Hematopoietic multipotent progenitor cell treated with erythropoietin and hydrocortisone succinate and interleukin-3 and kit ligand, for 15 days (in vitro differentiated cells): ENCODE measurements at regions not wholly inside any gene's neighbourhood (a gene's known extent, or its start where the extent isn't known, plus 50 kb on each side); places are given as distances from the start of the nearest gene placed in this dataset.
"Not testable (repeated sequence)": the region's sequence is repeated elsewhere in the genome, so short reads cannot be mapped to it uniquely, and the experiment has no call there.

Experiments used
- DNase-seq: peaks from one replicate; pipeline ENCODE4 v3.0.0-alpha.2; 2015; ENCODE audit warnings: low spot score

DNA sequence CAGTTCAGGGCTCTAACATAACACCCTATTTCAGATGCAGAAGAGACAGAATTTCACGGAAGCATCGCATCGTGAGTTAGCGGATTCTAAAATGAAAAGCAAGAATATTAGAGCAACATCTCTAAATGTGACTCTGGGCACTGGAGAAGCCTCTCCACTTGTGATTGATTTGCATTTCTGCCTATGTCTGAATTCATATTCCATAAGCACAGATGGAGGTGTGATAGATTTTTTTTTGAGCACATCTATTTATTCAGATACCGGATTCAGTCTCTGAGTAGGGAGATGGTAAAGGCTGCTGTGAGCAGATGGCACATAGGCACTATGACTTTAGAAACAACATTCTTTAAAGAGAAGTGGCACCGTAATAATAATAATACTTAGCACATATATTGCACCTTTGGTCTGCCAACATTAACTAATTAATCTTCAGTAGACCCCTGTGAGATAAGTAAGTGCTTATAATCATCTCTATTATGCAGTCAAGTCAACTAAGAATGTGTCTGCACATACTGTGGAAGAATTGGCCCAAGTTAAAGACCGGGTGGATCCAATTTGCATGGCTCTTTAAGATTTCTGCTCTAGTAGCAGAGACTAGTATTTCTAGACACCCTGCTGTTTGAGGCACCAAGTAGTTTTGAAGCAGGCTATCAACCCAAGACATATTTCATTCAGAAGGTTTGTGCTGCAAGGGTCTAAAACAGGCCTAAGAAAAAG is 685.0 kb downstream of the CETN3 start:
- DNase-seq, result no peak

DNA sequence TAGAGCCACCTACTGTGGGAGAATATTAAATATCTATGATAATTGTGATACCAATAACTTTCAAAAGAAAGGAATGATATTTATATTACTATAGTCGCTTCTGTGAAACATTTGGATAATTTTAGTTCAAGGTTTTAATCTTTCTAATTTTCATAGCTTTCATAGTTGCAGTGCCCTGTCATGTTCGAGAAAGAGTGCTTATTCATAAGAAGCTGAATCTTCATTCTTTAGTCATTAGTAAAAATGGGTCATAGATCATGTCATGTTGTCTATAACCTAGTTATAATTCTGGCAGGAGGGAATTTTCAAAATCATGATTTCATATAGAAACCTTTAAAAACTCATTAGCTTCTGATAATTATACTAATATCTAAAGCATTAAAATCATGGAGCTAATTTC is 685.6 kb downstream of the CETN3 start:
- no peak for DNase-seq

DNA sequence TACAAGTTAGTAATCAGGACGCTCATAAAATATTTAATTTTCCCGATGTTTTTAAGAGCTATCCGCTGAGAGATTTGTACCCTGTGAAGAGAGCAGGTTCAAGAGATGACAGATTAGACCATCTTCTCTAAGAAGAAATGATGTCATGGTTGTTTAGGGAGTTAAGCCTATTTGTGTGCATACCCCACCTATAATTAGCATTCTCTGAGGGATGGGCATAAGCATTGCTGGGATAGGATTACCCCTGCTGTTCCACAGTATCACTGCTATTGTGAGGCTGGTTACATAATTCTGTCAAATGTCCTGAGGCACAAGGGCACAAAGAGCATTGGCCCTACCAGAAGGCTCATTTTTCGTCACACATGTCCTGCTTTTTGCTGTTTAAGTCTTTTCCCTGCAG is 687.0 kb downstream of the CETN3 start:
- no peak for DNase-seq

GRCh38 chr5:89721931-89722330 is 687.6 kb downstream of the CETN3 start:
- DNase-seq, result no peak

- DNase-seq, result no peak
Observed at GRCh38 chr5:89721353-89721752, 688.2 kb downstream of the CETN3 start.

DNA sequence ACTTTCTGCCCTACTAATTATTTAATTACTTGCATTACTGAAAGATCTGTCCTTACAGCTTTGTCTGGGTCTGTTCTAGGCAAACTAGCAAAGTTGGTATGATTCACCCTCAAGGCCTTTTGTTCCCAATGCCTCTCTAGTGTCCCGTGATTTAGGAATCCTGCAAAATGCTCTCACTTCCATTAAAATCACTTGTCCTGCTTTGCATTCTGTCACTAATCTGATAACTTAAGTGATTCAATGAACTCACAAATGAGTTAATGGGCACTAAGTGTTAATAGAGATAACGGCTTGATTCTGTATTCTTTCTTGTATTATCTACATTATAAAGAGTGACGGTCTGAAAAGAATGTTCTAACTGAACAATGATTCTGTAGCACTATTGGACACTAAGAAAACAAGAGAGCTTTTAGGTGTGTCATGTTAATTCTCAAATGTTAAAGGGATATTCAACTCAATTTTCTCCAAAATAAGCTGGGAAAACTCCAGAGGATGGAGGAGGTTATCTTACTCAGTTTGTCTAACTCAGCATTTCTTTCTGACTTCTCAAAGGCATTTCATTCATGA is 697.3 kb downstream of the CETN3 start:
- no peak for DNase-seq

- no peak for DNase-seq
Observed at GRCh38 chr5:89711526-89711925, 698.0 kb downstream of the CETN3 start.

GRCh38 chr5:89710006-89710405 is 699.5 kb downstream of the CETN3 start:
- no peak for DNase-seq

GRCh38 chr5:89707891-89708290 is 701.7 kb downstream of the CETN3 start:
- DNase-seq, result no peak

DNA sequence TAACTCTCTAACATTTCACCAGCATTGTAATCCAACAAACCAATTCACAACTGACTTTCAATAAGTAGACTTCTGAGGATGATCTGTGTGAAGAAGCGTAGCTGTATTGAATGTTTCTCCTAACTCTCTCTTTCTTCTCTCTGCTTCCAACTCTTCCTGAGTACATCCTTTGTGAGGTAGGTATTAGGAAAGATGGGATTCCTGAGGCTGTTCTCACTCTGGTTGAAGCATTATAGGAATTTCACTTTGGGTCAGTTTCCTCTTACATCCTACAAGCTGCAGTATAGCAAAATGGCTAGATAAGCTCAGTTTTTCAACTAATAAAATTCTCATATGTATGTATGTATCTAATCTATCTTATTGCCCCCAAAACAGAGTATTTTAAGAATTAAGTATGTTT is 702.8 kb downstream of the CETN3 start:
- no peak for DNase-seq

- DNase-seq, result no peak
Observed at GRCh38 chr5:89703817-89704216, 705.7 kb downstream of the CETN3 start.

DNA sequence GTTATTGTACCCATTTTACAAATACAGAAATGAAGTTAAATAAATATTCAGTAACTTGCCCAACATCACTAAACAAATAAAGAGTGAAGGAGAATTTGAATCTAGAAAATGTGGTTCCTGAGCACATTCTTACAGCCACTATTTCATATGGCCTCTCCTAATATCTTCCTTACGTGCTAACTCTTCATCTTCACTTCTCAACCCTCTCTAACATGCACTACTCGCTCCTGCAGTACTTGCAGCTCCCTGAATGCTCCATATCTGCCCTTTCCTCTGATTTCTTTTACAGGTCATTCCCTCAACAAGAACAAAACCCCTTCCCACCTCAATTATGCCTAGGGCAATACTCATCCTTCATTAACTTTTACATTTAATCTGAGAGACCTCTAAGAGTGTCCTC is 711.5 kb downstream of the CETN3 start:
- no peak for DNase-seq

DNA sequence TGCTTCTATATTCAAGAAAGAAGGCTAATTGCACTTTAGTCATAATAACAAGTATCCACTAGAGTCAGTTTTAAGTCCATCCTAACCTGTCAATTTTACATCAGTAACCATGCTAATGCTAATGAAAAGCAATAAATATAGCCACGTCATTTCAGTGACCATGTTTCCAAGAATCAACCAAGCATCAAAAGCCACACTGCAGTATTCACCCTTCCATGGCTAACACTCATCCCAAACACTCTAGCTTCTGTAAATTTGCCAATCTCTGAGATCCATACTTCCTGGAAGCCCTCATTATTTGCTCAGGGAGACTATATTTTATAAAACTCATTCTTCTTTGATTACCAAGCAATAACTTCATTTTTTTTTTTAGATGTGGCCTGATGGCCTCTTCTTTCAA is 712.0 kb downstream of the CETN3 start:
- no peak for DNase-seq

DNA sequence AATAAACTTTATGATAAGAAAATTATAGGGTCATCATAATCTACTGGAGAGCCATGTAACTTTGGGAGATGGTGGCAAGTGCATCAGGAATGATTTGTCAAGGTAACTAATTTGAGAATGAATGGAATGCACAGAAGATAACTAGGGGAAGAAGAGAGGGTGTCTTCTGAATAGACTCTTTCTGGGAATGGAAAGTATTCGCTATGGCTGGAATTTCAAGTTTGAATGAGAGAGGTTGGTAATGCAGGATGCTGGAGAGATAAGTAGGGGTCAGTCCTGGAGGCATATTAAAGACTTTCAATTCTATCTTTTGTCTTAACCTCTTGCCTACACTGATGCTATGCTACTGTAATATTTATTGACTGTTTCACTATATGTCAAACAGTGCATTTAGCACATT is 714.2 kb downstream of the CETN3 start:
- no peak for DNase-seq

GRCh38 chr5:89694026-89694550 is 715.5 kb downstream of the CETN3 start:
- no peak for DNase-seq

DNA sequence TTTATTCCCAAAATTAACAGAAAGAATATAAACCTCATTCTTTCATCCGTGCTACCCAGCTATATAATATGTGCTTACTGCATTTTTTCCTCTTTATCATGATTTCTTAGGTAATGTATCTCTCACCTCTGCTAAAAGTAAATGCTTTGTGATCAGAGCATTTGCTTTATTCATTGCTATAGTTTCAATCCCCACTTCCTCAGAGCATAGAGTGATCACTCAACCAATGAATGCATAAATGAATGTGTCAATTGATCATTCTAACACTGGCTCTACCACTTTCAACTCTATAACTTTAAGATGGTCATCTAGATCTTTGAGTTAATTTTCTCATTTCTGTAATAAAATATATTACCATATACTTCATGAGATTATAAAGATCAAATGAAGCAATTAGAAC is 719.2 kb downstream of the CETN3 start:
- DNase-seq, result no peak

DNA sequence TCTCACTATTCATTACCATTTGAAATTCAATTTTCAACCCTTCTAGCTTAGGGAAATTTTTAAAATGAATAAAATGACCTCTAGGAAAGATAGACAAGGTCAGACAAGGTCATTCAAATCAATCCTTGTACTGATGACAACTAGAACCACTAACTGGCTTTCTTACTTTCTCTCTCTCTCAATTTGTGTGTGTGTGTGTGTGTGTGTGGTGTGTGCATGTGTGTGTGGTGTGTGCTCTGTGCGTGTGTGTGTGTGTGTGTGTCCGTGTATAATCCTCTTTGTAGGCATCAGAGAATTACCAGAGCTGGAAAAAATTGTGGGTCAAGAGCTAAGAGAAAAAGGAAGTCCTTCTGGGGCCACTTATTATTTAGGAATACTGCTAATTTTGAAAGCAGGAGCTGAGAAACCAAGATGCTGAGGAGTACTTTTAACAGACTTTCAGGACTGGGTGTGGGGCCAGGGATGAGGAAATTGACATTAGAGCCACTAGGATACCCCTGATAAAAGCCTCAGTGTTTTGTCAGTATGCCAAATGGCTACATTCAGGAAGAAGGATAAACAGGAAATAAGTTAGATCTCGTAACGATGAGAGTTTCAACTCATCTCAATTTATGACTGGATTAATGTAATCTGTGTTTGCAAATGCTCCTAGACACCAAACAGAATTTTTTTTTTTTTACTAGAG is 723.3 kb downstream of the CETN3 start:
- DNase-seq, result no peak

GRCh38 chr5:89676634-89677033 is 732.9 kb downstream of the CETN3 start:
- DNase-seq, result no peak

DNA sequence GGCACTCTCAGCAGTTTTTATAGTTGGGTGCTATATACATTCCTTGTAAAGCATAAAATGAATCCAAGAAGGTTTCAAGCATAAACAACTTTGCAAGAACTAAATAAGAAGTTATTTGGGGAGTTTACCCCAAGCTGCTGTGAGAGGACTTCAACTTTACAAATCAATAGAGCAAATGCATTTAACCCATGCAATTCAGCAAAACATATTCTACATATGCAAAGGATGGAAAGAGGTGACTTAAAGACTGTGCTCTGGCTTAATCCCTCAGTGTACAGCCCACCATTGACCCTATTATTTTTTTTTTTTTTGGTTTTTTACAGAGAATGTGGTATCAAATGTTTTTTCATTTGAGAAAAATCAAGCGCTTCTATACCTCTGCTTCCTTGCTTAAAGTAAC is 736.5 kb downstream of the CETN3 start:
- DNase-seq, result no peak

DNA sequence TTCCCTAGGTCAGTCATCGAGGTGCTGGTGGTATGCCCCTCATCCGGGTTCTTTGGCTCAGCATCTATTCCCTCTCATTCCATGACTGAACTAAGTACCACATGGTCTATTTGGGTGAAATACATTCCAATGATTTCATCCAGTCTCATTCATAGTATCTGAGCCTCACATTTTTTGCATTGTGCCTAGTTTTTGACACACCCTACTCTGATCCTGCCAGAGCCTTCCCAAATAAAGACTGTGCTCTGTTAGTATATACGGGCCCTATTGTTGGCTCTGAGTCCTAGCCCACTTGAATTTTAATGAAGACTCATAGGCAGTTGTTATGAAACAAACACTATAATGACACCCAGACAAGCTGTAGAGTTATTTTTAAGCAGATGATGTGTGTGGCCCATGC is 740.7 kb downstream of the CETN3 start:
- no peak for DNase-seq

- no peak for DNase-seq
Observed at GRCh38 chr5:89662499-89662898, 747.1 kb downstream of the CETN3 start.

GRCh38 chr5:89638871-89639270 is 755.9 kb upstream of the MEF2C start:
- no peak for DNase-seq

DNA sequence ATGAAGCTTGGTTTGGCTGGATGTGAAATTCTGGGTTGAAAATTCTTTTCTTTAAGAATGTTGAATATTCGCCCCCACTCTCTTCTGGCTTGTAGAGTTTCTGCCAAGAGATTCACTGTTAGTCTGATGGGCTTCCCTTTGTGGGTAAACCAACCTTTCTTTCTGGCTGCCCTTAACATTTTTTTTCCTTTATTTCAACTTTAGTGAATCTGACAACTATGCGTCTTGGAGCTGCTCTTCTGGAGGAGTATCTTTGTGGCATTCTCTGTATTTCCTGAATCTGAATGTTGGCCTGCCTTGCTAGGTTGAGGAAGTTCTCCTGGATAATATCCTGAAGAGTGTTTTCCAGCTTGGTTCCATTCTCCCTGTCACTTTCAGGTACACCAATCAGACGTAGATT is 751.2 kb upstream of the MEF2C start:
- DNase-seq, result not testable (repeated sequence)
